ENCODE measurements at regions not wholly inside any gene's neighbourhood (a gene's known extent, or its start where the extent isn't known, plus 50 kb on each side); places are given as distances from the start of the nearest gene placed in this dataset.

GRCh38 chr5:54363669-54364068 is 53.3 kb upstream of the ARL15 start:
- DNase-seq = no peak

- DNase-seq = no peak
Observed at GRCh38 chr5:54362992-54363625, 52.7 kb upstream of the ARL15 start.

- DNase-seq = no peak
Observed at GRCh38 chr5:54362434-54362833, 52.1 kb upstream of the ARL15 start.

GRCh38 chr5:54361691-54362411 is 51.5 kb upstream of the ARL15 start:
- DNase-seq = no peak

GRCh38 chr5:54360925-54361662 is 50.7 kb upstream of the ARL15 start:
- no peak for DNase-seq

Measured in NCI-H2171 treated with DMSO at 0.1 percent for 48 hours (cell line).